NCI-H1105 (cell line): ENCODE measurements at regions not wholly inside any gene's neighbourhood (a gene's known extent, or its start where the extent isn't known, plus 50 kb on each side); places are given as distances from the start of the nearest gene placed in this dataset.
"Not testable (repeated sequence)": the region's sequence is repeated elsewhere in the genome, so short reads cannot be mapped to it uniquely, and the experiment has no call there.

ENCODE experiments used
- DNase-seq: peaks from one replicate; lab custom pipeline; 2025; lab: John Stamatoyannopoulos, UW

DNA sequence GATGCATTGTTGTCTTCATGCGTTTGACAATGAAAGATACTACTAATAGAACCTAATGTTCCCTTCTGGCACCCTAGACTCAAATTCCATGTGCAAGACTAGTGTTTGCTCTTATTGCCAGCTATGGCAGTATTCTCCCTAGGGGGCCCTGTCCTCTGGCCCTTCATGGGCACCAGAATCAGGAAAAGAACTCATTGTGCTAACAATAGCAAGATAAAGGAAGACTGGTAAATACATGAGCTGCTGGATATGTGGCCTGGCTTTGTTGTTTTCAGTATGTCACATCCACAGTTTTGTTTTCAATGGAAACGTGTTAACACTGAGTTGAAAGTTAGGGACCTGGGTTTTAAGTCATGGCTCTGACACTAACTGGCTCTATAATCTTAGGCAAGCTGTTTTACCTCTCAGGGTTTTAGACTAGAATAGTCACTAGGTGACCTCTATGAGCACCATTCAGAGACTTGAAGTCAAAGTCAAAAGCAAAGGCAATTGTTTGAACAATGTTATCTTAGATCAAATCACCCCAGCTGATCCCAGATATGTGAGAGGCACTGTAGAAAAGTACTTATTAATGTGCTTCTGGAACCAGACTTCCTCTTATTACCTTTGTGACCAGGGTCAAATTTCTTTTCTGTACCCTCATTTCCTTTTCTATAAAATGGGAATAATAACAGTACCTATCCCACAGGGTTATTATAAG is 253.7 kb upstream of the DIAPH2 start:
- no peak for DNase-seq

DNA sequence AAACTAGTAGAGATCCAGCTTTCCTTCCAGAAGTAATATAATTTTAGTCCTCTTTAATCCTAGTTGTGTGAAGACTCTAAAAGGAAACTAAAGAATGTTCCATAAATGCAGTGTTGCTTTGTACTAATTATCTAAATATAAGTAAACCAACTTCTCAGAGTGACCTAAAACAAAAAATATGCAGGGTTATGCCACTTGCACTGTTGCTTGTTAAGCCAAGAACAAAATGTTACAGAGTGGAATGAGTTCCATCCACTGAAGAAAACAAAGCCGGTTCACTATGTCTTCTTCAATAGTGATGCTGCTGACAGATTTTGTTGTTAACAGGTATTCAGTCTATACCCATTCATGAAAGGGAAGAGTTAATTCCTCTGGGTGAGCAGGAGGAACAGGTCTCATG is 252.0 kb upstream of the DIAPH2 start:
- DNase-seq = no peak

DNA sequence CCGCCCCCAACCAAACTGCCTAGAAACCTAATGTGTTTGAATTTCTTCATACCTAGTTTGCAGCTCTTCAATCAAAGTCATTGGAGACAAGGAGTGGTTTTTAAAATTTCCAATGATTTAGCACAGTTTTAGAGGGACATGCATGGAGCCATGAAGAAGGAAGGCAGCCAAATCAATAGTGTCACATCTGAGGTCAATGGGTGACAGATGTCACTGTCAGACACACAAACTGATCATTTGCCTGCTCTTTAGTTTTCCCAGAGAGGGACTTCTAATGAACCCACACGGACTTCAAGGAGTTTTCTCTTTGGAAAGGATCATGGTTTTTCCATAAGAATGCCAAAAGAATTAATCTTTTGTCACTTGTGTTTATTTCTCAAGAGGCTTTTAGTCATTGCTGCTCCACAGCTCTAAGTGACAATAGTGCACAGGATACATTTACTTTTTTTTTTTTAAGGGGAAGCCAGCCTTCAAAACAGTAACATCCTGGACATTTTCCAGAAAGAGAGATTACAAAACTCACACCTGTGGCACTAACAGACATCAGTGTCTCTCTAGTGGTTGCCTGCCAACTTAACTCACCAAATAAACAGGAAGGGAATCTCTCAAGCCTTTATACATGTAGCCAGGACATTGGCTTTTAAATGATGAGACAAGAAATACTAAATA is 251.1 kb upstream of the DIAPH2 start:
- peak; percentile 1 for DNase-seq

DNA sequence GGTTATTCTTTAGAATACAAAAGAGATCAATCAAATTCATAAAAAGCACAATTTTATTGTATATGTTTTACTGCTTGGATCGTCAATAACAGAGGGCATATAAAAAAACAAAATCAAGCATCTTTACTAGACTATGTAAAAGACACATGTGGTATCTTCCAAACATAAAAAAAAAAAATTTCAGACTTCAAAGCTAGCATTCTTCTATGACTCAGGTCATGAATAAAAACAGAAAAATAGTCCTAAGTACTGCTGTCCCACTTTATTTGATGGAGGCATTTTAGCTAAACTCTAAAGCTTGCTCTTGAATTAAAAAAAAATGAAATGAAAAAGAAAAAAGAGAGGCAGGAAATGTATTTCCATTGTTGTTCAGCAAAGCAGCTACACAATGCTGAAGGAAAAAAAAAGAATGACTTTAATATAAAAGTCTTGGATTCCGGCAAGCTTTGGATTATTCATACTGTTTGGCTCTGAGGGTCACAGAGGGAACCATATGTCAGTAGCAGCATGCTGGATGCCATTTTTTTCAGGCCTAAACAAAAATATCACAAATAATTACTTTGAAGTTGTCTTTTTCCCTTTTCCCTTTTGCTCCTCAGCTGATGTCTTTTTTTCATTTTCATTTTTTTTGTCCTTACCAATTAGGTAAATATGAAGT is 249.1 kb upstream of the DIAPH2 start:
- no peak for DNase-seq

DNA sequence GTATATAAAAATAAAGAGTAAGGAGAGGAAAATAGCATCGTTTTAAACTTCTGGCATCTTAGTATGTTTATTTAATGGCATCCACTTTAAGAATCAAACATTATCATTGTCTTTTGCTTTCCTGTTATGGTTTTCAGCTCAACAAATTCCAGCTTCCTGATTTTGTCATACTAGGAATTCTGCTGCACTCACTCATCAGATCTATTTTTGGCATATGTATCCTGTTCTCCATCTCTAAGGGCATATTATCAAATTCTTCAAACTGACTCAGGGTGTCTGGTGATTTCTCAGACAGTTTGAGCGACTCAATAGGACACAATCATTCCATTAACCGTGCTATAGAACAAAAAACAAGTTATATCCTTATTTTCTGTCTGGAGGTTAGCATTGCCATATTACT is 248.5 kb upstream of the DIAPH2 start:
- no peak for DNase-seq

DNA sequence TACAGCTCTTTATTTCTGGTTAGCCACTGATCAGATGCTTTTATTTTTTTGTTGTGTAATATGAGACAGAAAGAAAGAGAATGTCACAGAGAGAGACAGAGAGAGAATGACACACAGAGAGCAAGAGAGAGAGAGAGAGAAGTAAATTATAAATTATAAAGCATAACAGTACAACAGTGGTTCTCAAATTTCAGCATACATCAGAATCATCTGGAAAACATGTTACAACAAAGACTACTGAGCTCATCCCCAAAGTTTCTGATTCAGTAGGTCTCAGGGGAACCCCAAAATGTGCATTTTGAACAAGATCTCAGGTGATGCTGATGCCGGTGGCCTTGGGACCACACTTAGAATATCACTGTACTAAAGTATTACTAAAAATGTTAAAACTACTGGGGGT is 245.8 kb upstream of the DIAPH2 start:
- no peak for DNase-seq

DNA sequence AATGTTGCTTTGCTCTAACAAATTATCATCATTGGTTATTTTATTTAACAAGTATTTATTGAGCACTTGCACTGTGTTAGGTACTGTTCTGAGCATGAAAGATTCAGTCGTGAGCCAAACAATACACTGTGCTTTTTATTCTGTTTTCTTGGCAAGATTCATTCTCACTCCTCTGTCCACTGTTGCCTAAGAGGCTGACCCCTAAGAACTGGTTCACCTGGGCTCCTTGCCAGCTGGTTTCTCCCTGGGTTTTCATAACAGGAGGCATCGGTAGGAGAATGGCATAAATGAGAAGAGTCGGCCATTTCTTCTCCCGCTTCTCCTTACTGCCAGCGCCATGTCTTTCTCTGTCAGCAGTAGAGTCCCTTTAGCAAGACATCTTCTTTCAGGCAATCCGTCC is 243.7 kb upstream of the DIAPH2 start:
- DNase-seq = no peak

DNA sequence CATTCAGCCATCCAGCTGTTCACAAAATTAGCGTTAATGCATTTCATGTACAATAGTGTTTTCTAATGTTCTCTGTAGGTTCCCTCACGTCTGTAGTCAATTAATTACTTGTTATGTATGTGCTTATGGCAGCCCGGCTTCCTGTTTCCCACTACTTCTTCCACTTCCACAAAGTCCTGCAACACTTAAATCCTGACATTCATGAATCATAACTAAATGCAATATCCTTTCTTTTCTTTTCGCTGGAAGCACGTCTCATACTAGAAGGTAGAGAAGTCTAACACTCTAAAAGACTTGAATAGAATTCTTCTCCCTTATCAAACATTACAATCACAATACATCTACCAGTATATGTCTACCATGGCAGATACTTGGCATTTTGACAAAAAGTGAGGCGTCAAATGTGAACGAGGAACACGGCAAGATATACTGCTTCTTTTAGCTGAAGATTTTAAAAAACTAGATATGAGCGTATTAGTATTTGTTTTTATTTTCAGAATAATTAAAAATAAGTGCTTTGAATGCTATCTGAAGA is 239.0 kb upstream of the DIAPH2 start:
- no peak for DNase-seq

DNA sequence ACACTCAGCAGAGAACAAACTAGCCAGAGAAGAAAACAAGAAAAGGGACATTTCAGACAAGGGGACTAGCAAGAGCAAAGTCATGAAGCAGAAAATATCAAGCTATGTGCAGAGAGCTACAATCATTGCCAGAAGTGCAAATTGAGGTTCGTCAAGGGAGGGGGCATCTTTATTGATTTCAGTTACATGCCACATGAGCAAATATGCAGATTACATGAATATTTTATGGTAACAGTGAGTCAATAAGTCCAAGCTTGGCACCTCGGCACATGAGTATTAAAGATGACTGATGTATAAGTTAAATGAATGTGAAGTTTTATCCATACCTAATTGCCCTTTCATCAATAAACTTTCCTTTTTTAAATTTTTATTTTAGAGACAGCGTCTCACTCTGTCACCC is 238.1 kb upstream of the DIAPH2 start:
- DNase-seq = no peak

DNA sequence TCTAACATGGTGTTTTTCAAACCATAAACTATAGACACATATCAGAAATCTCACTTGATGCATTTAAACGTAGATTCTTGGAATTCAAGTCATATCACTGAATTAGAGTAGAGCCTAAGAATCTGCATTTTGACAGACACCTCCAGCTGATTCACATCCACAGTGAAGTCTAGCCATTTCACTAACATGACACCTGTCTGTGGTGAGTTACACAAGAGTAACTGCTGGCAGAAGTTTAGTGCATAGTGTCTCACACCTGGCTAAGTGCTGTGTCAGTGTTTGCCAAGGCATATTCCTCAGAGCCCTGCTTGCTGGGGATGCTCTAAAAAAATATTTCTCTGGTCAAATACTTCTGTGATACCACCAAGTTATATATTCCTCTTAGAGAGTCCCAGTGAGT is 237.5 kb upstream of the DIAPH2 start:
- DNase-seq = no peak

DNA sequence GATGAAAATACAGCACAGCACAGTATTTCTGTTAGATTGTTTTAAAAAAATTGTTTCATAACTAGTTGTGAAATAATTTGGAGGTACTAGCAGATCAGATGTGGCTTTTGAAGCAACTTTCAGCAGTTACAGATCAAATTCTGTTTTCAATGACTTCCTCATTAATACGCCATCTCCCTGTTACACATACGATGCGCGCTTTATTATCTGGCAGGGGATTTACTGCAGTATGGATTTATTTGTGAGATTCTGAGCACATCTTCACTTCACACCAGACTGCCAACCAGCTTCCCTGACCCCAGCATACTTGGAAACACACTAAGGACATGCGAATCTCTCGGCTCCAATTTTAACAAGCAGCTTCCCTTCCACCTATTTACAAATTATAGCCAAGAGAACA is 235.5 kb upstream of the DIAPH2 start:
- no peak for DNase-seq

DNA sequence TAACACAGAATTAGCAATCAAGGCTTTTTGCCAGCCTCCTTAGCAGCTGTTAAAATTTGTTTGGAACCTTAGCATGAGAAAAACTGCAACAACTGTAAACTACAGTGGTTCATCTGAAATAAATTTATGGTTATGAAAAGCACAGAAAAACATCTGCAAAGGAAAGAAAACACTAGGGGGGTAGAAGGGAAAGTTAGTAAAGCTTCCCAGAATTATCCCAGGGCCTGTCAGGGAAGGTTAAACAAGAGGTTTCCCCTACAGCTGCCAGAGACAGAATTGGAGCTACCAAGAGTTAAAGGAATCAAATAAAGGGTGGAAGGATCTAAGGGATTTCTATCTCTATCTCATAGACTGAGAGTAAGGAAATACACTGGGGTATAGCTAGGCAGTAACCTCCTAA is 234.7 kb upstream of the DIAPH2 start:
- DNase-seq = no peak

DNA sequence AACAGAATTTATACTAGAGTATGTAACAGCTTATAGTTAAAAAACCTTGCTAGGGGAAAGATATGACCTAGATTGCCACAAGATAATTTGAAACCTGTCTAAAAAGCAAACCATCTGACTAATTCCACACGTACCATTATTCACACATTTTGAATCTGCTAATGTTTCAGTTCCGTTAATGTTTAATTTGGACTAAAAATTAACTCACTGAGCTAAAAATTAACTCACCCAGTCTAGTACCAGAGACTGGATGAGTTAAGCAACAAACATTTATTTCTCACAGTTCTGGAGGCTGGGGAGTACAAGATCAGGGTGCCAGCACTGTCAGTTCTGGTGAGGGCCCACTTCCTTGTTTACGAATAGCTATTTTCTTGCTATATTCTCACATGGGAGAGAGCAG is 231.5 kb upstream of the DIAPH2 start:
- DNase-seq = no peak

DNA sequence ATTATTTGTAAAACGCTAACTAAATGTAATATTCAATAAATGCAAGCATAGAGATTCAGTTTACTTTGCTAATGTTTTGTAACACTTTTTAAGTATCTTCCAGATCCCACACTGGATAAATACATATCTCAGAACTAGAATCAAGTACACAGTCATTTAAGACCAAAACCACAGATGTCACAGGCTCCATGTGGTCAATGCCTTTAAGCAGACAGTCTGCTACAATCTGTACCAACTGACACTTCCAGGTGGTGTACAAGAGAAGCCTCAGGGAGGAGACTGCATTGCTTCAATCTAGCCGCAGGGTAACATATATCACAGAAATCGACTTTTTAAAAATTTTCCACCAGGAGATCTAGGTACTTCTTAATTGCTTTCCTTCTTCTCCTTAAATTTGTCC is 229.6 kb upstream of the DIAPH2 start:
- no peak for DNase-seq

DNA sequence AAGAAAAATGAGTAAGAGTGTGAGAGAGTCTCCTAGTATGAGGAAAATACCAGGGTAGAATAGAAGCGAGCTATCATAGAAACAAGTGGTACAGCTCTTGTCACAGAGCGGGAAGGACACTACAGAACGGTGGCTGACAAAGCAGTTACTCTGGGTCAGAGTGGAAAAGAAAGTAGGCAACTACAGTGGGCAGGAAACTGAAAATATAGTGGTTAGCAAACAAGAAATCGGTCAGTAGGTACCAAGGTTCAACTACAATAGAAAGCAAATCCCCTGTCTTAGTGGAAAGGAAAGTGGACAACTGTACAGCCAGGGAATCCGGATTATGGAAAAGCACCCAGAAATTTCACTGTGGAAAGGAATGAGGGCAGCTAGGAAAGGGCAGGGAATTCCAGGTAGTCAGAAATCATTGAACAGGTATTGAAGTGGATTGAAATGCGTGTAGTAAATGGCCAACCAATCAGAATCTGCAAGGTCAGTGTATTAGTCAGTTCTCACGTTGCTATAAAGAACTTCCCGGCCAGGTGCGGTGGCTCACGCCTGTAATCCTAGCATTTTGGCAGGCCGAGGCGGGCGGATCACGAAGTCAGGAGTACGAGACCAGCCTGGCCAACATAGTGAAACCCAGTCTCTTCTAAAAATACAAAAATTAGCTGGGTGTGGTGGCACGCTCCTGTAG is 219.6 kb upstream of the DIAPH2 start:
- DNase-seq = no peak

DNA sequence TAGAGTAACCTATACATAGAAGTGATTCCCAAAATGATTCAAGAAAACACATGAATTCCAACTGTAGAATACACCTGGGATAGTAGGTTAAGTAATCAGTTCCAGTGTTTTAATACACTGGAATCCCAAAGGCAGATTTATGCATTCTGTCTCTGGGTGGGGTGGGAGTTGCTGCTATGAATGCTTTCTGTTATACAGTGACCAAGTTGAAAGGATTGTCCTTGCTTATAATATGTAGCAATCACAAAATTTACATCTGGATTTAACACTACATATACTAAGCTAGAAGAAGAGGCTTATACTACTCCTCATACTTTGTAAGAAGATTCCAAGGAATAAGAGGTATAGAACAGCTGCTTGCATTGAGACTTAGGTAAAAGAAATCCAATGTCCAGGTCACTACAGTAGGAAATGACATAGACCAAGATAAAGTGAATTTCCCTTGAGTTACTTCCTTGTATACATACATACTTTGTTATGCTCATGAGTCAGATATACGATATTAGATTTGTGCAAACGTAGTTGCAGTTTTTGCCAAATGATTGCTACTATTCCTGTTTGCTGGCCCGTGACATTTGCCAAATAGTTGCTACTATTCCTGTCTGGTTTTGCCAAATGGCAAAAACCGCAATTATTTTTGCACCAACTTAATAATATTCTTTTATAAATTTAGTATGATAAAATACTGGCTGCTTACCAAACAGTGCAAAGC is 210.5 kb upstream of the DIAPH2 start:
- no peak for DNase-seq

DNA sequence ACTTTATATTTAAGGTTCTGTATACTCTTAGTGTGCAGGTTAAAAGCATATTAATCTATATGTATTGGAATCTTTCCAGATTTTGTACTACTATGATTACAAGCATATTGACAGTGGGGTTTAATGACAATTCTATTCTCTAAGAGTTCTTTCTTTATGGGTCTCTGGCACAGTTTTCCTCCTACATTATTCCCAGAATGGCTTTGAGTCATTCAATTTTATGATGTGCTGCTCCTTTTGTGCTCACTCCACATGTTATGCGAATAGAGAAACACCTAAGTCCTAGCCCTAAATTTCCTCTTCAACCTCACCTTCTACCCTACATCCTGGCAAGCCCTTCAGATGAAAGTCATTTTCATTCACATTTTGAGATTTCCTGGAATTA is 209.9 kb upstream of the DIAPH2 start:
- no peak for DNase-seq

DNA sequence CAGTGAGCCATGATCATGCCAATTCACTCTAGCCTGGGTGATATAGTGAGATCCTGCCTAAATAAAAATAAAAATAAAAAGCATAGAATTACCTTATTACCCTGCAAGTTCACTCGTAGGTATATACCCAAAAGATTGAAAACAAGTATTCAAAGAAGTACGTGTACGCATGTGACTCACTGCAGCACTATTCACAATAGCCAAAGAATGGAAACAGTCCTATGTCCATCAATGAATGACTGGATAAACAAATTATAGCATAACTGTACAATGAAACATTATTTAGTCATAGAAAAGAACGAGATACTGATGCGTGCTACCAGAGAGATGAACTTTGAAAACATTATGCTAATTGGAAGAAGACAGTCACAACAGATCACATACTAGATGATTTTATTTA is 204.6 kb upstream of the DIAPH2 start:
- DNase-seq = no peak

DNA sequence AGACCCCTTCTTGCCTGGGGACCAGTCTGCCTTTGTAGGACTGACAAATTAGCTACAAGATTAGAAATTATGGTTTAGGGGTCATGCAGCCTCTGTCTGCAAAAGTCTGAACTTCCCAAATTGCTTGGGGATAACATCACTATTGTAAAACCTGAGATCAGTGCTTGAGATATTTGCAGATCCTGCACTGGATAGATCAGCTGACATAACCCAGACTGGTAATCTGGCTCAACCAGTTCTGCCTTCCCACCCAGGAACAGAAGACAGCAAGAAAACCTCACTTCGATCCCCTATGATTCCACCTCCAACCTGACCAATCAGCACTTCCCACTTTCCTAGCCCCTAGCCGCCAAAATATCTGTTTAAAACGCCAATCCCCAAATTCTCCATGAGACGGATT is 202.8 kb upstream of the DIAPH2 start:
- no peak for DNase-seq

DNA sequence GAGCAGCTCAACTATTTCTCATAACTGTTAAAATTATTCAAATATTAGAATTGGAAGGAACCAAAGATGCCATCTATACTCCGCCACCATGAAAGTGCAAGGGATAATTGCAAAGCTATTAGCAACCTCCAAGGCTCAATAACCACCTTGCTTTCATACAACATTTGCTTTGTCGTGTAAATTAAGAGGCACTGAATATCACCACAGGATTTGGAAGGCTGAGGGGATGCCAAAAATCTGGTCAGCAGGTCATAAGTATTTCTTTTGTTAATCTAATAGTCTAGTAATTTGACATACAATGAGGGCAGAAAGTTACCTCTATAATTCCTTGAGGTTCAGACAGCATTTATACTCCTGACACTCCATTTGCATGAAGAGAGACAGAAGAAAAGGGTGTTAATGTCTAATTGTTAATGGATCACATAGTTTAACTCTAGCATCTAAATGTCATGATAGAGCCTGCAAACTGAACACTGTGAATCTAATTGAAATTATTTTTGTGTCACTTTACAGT is 200.9 kb upstream of the DIAPH2 start:
- no peak for DNase-seq

DNA sequence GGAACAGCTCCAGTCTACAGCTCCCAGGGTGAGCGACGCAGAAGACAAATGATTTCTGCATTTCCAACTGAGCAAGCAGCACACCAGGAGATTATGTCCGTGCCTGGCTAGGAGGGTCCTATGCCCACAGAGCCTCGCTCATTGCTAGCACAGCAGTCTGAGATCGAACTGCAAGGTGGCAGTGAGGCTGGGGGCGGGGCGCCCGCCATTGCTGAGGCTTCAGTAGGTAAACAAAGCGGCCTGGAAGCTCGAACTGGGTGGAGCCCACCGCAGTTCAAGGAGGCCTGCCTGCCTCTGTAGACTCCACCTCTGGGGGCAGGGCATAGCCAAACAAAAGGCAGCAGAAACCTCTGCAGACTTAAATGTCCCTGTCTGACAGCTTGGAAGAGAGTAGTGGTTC is 198.0 kb upstream of the DIAPH2 start:
- DNase-seq = not testable (repeated sequence)

DNA sequence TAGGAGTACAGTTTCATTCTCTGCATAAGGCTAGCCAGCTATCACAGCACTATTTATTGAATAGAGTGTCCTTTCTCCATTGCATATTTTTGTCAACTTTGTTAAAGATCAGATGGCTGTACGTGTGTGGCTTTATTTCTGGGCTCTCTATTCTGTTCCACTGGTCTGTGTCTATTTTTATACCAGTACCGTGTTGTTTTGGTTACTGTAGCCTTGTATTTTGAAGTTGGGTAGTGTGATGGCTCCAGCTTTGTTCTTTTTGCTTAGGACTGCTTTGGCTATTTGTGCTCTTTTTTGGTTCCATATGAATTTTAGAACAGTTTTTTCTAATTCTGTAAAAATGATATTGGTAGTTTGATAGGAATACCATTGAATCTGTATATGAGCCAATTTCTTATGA is 182.1 kb upstream of the DIAPH2 start:
- no peak for DNase-seq
